Panc1 (cell line): ENCODE measurements at regions not wholly inside any gene's neighbourhood (a gene's known extent, or its start where the extent isn't known, plus 50 kb on each side); places are given as distances from the start of the nearest gene placed in this dataset.

ENCODE experiments used
- ATAC-seq: fragments of 200-7000 bp; cut with Tn5 transposase; 2 replicates; pipeline ENCODE4 v1.9.1; 2020; ENCODE audit warnings: mild to moderate bottlenecking, moderate library complexity
- BruUV-seq: library from RNA; stranded (reverse); fragments of 400-500 nt; replicated peaks from 2 replicates; lab custom pipeline; 2021; lab: Mats Ljungman, UMichigan
- CTCF ChIA-PET: fragments of 300-600 bp; sonication (Branson Sonifier 250); formaldehyde crosslinking; loops from one replicate; lab custom pipeline; 2022; ENCODE audit warnings: antibody characterized with exemption; lab: Charles Lee
- POLR2A ChIA-PET: fragments of 300-600 bp; sonication (Branson Sonifier 250); formaldehyde crosslinking; loops from one replicate; lab custom pipeline; 2022; ENCODE audit warnings: antibody characterized with exemption; lab: Charles Lee
- DNase-seq: peaks from one replicate; pipeline ENCODE4 v3.0.0-alpha.2; 2010; ENCODE audit warnings: low read depth, low spot score
- H3K27ac ChIP-seq: 2 replicates; pipeline ENCODE4 v1.5.1; 2011; ENCODE audit warnings: mild to moderate bottlenecking, low read length, inconsistent platforms
- H3K27me3 ChIP-seq: fragments of 200-500 bp; sonication (Bioruptor generic); 2 replicates; pipeline ENCODE4 v1.6.0; 2014; ENCODE audit warnings: low read length, inconsistent platforms; ENCODE audit not compliant: control insufficient read depth, insufficient read depth
- H3K36me3 ChIP-seq: fragments of 200-500 bp; sonication (Bioruptor generic); 2 replicates; pipeline ENCODE4 v1.5.1; 2014; ENCODE audit warnings: inconsistent platforms, mild to moderate bottlenecking, low read length, moderate library complexity; ENCODE audit not compliant: control insufficient read depth, insufficient read depth
- H3K4me1 ChIP-seq: 2 replicates; pipeline ENCODE4 v1.5.1; 2011; ENCODE audit warnings: inconsistent platforms, mild to moderate bottlenecking, low read length, moderate library complexity; ENCODE audit not compliant: control insufficient read depth, insufficient read depth
- H3K4me3 ChIP-seq, 2 experiments: 2 replicates each; pipeline ENCODE4 v1.5.1; 2011 to 2012; ENCODE audit warnings: low read depth in 2 of 2, low read length in 2 of 2, mild to moderate bottlenecking in 2 of 2, inconsistent platforms in 1 of 2, moderate library complexity in 1 of 2
- H3K9me3 ChIP-seq: fragments of 200-500 bp; sonication (Bioruptor generic); 2 replicates; pipeline ENCODE4 v1.5.1; 2014; ENCODE audit warnings: low read depth, mild to moderate bottlenecking, inconsistent platforms, low read length, moderate library complexity; ENCODE audit not compliant: control insufficient read depth, insufficient read depth
- CTCF ChIP-seq: fragments of 450-650 bp; IDR thresholded peaks from 2 replicates; pipeline ENCODE4 v1.5.1; 2017; ENCODE audit warnings: mild to moderate bottlenecking
- POLR2AphosphoS5 ChIP-seq: IDR thresholded peaks from 2 replicates; pipeline ENCODE4 v1.6.1; 2012; ENCODE audit warnings: mild to moderate bottlenecking, low read depth, low read length, moderate library complexity
- REST ChIP-seq, 2 experiments: IDR thresholded peaks; 2 replicates each; pipeline ENCODE4 v1.6.1; 2011 to 2012; ENCODE audit warnings: low read depth in 2 of 2, control low read depth in 1 of 2, low read length in 1 of 2, mild to moderate bottlenecking in 1 of 2, moderate library complexity in 1 of 2; ENCODE audit not compliant: insufficient read depth in 1 of 2
- SIN3A ChIP-seq: IDR thresholded peaks from 2 replicates; pipeline ENCODE4 v1.6.1; 2012; ENCODE audit warnings: low read depth, mild to moderate bottlenecking, low read length, moderate library complexity, borderline replicate concordance; ENCODE audit not compliant: insufficient read depth
- TCF7L2 ChIP-seq: IDR thresholded peaks from 2 replicates; pipeline ENCODE4 v1.6.1; 2011; ENCODE audit warnings: mild to moderate bottlenecking, low read depth, low read length, inconsistent platforms
- in situ Hi-C: cut with HindIII; loops from 2 replicates; pipeline ENCODE4 v1.10.0; 2016; ENCODE audit warnings: low sequenced_read_pairs, low pct_unique_long_range_greater_than_20kb
- intact Hi-C: fragments of 100-400 bp; cut with micrococcal nuclease; formaldehyde crosslinking; loops from one replicate; pipeline ENCODE4 v1.10.0; 2022; ENCODE audit not compliant: unreplicated experiment

- Histone ChIP-seq H3K36me3 (no peaks in the 10 kb centered on the region), H3K27ac (no peak overlapping the region), H3K27me3 (no peaks in the 10 kb centered on the region), H3K9me3 (no peaks in the 10 kb centered on the region), H3K4me3 (no peak overlapping the region), H3K4me1 (no peaks in the 10 kb centered on the region)
- DNase-seq (no peak), ATAC-seq (no peak)
- ChIA-PET POLR2A (no interaction called here), CTCF (interaction anchor here (0.6 kb wide), 1 partner anchor 75 kb away, joined by 12 read pairs; no protein-coding TSS in a partner anchor)
- intact Hi-C loops (no loop called here), in situ Hi-C loops (no loop called here)
- no TSS peak for BruUV-seq
- TF ChIP-seq POLR2AphosphoS5: no peak
- TF ChIP-seq CTCF: no peak
- TF ChIP-seq TCF7L2: no peak
- TF ChIP-seq REST (IDR thresholded peaks at IDR 0.05; ENCODE audit: insufficient read depth in 1 of 2, low read depth in 2 of 2, low read length in 1 of 2): no peak
- no peak for TF ChIP-seq SIN3A
Observed at GRCh38 chr7:155228894-155229293, 68.8 kb upstream of the INSIG1 start.

DNA sequence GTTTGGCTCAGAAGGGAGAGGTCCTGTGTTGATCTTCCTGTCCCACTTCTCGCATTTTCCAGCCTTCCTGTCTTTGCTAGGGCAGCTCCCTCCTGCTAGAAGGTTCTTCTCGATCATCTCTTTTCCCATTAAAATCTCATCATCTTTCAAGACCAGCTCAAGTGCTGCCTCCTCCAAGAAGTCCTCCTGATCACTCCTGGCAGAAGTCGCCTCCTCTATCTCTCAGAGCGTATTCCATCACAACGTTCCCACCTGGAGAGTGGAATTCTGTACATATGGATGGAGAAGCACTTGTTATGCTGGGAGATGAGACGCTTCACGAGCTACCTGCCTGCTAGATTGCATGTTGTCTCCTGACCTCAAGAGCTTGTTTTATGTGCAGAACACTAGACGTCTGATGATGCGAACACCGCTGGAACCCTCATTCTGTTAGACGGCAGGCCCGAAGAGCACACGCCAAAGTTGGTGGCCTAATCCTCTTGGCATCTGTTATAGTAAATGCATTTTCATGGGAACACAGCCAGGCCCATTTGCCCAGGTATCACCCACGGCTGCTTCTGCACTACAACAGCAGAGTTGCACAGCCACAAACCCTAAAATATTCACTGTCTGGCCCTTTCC is 68.0 kb upstream of the INSIG1 start:
- Histone ChIP-seq H3K27ac (no peak overlapping the region), H3K4me3 (no peak overlapping the region), H3K9me3 (no peaks in the 10 kb centered on the region), H3K27me3 (no peaks in the 10 kb centered on the region), H3K4me1 (no peaks in the 10 kb centered on the region), H3K36me3 (no peaks in the 10 kb centered on the region)
- intact Hi-C loops (no loop called here), in situ Hi-C loops (no loop called here)
- ChIA-PET CTCF (no interaction called here), POLR2A (no interaction called here)
- ATAC-seq (no peak), DNase-seq (no peak)
- TF ChIP-seq SIN3A (no peak), REST (IDR thresholded peaks at IDR 0.05; ENCODE audit: insufficient read depth in 1 of 2, low read depth in 2 of 2, low read length in 1 of 2) (no peak), CTCF (no peak)
- no TSS peak for BruUV-seq
